HUES48 (cell line): ENCODE measurements at regions not wholly inside any gene's neighbourhood (a gene's known extent, or its start where the extent isn't known, plus 50 kb on each side); places are given as distances from the start of the nearest gene placed in this dataset.

Source experiments
- H3K27ac ChIP-seq: one replicate; pipeline ENCODE4 v1.7.0; 2013; ENCODE audit warnings: low read depth, low read length, inconsistent platforms
- H3K27me3 ChIP-seq: 2 replicates; pipeline ENCODE4 v1.6.1; 2013; ENCODE audit warnings: mild to moderate bottlenecking, low read length; ENCODE audit not compliant: control insufficient read depth, insufficient read depth
- H3K36me3 ChIP-seq: 2 replicates; pipeline ENCODE4 v1.6.1; 2013; ENCODE audit warnings: low read length; ENCODE audit not compliant: control insufficient read depth, insufficient read depth
- H3K4me1 ChIP-seq: 2 replicates; pipeline ENCODE4 v1.6.1; 2013; ENCODE audit warnings: mild to moderate bottlenecking, low read length; ENCODE audit not compliant: control insufficient read depth, insufficient read depth
- H3K4me3 ChIP-seq: 2 replicates; pipeline ENCODE4 v1.5.1; 2013; ENCODE audit warnings: mild to moderate bottlenecking, low read depth, low read length
- H3K9ac ChIP-seq: 2 replicates; pipeline ENCODE4 v1.6.1; 2013; ENCODE audit warnings: mild to moderate bottlenecking, low read depth, low read length, moderate library complexity
- H3K9me3 ChIP-seq: 2 replicates; pipeline ENCODE4 v1.6.1; 2013; ENCODE audit warnings: low read length; ENCODE audit not compliant: control insufficient read depth, insufficient read depth

- Histone ChIP-seq H3K4me1 (no peaks in the 10 kb centered on the region), H3K9me3 (no peaks in the 10 kb centered on the region), H3K36me3 (no peaks in the 10 kb centered on the region), H3K27ac (no peak overlapping the region), H3K9ac (no peak overlapping the region), H3K27me3 (no peaks in the 10 kb centered on the region), H3K4me3 (no peak overlapping the region)
These were observed 101.0 kb downstream of the MRPL39 start for GRCh38 chr21:25506261-25506660.

- no peaks in the 10 kb centered on the region for H3K27me3 ChIP-seq
- H3K4me3 ChIP-seq = no peak overlapping the region
- no peaks in the 10 kb centered on the region for H3K36me3 ChIP-seq
- H3K9ac ChIP-seq = no peak overlapping the region
- H3K4me1 ChIP-seq = no peaks in the 10 kb centered on the region
- no peak overlapping the region for H3K27ac ChIP-seq
- no peaks in the 10 kb centered on the region for H3K9me3 ChIP-seq
These were observed 103.3 kb downstream of the MRPL39 start for GRCh38 chr21:25503981-25504380.

GRCh38 chr21:25501996-25502665 is 105.2 kb downstream of the MRPL39 start:
- no peaks in the 10 kb centered on the region for H3K9me3 ChIP-seq
- H3K36me3 ChIP-seq = no peaks in the 10 kb centered on the region
- no peak overlapping the region for H3K4me3 ChIP-seq
- H3K4me1 ChIP-seq = no peaks in the 10 kb centered on the region
- H3K27me3 ChIP-seq = no peaks in the 10 kb centered on the region
- H3K9ac ChIP-seq = no peak overlapping the region
- H3K27ac ChIP-seq = no peak overlapping the region

DNA sequence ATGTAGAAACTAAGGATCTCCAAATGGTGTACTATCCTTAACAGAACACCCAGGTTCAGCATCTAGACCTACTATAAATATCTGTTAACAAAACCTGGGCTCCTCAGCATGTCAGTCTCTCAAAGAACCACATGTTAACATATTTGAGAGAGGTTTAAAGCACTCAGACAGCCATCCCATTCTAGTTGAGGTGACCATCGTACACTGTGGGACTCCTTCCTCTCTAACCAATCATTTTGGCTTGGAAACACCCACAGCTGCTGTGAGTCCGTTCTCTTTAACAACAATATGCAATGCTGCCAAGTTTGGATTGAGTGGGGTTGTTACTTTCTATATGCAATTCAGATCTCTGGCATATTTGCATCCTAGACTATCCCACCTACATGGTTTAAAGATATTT is 105.8 kb downstream of the MRPL39 start:
- no peaks in the 10 kb centered on the region for H3K4me1 ChIP-seq
- H3K9me3 ChIP-seq = no peaks in the 10 kb centered on the region
- no peak overlapping the region for H3K4me3 ChIP-seq
- no peak overlapping the region for H3K9ac ChIP-seq
- H3K27ac ChIP-seq = no peak overlapping the region
- no peaks in the 10 kb centered on the region for H3K36me3 ChIP-seq
- H3K27me3 ChIP-seq = no peaks in the 10 kb centered on the region

DNA sequence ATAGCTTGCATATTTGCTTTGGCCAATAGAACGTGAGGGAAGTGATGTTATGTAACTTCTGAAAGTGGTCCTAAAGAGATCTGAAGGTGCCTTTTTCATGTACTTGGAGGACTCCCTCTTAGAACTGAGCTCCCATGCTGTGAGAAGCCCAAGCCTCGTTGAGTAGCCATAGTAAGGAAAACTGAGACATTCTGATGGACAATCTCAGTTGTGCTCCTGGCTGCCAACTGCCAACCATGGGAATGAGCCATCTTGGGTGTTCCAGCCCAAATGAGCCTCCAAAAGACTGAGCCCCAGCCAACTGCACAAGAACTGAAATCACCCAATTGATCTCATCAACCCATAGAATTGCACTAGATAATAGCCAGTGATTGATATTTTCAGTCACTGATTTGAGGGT is 106.7 kb downstream of the MRPL39 start:
- H3K9me3 ChIP-seq = no peaks in the 10 kb centered on the region
- H3K4me1 ChIP-seq = no peaks in the 10 kb centered on the region
- no peaks in the 10 kb centered on the region for H3K36me3 ChIP-seq
- H3K9ac ChIP-seq = no peak overlapping the region
- H3K27me3 ChIP-seq = no peaks in the 10 kb centered on the region
- H3K4me3 ChIP-seq = no peak overlapping the region
- no peak overlapping the region for H3K27ac ChIP-seq

DNA sequence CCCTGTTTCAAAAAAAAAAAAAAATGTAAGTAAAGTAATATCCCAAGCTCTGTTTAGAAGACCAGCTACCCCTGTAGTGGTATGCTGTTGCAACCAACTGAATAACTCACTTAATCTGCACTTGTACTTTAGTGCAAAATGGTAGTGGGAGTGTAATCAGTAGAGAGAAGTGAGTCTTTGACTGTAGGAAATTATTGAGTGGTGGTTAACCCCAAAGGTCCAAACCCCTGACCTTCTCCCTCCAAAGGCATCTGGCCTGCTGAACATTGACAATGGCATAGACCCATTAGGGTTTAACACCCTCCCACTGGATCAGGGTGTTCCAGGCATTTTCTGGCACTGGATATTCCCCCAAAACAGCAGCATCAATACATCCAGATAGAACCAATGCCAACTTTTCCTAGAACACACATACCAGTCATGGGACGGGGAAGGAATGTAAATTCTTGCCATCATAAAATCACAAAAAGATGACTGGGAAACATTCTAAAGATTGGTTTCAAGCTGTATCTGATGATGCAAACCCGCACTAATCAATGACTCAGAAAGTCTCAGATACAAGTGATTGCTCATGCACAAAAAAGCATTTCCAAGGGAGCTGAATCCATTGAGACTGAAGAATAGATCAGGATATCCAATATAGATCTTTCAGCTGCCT is 110.3 kb downstream of the MRPL39 start:
- Histone ChIP-seq H3K36me3 (no peaks in the 10 kb centered on the region), H3K27ac (no peak overlapping the region), H3K27me3 (no peaks in the 10 kb centered on the region), H3K9ac (no peak overlapping the region), H3K4me3 (no peak overlapping the region), H3K4me1 (no peaks in the 10 kb centered on the region), H3K9me3 (no peaks in the 10 kb centered on the region)

DNA sequence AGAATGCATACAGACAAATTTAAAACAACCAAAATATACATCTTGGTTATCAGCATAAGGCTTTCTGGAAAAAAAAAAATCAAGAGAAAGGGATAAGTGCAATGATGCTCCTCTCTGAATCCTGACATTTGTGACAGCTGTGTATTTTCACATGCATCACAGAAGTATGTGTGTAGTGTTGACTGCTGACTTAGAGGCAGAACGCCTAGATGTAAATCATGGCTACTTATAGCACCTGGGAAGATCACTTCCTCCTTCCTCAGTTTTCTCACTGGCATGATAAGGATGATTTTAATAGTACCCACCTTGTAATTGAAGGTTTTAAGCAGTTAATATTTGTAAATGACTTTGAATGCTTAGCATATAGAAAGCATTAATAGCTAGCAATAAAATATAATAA is 112.5 kb downstream of the MRPL39 start:
- no peak overlapping the region for H3K4me3 ChIP-seq
- no peaks in the 10 kb centered on the region for H3K27me3 ChIP-seq
- no peak overlapping the region for H3K9ac ChIP-seq
- H3K4me1 ChIP-seq = no peaks in the 10 kb centered on the region
- no peaks in the 10 kb centered on the region for H3K36me3 ChIP-seq
- no peaks in the 10 kb centered on the region for H3K9me3 ChIP-seq
- H3K27ac ChIP-seq = no peak overlapping the region

DNA sequence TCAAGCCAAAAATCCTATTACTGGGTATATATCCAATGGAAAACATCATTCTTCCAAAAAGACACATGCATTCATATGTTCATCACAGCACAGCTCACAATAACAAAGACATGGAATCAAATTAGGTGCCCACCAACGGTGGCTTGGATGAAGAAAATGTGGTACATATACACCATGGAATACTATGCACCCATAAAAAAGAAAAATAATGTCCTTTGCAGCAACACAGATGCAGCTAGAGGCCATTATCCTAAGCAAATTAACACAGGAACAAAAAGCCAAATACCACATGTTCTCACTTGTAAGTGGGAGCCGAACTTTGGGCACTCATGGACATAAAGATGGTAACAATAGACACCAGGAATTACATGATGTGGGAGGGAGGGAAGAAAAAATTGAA is 113.6 kb downstream of the MRPL39 start:
- no peak overlapping the region for H3K9ac ChIP-seq
- no peak overlapping the region for H3K4me3 ChIP-seq
- no peaks in the 10 kb centered on the region for H3K27me3 ChIP-seq
- H3K4me1 ChIP-seq = no peaks in the 10 kb centered on the region
- H3K27ac ChIP-seq = no peak overlapping the region
- H3K9me3 ChIP-seq = no peaks in the 10 kb centered on the region
- no peaks in the 10 kb centered on the region for H3K36me3 ChIP-seq

DNA sequence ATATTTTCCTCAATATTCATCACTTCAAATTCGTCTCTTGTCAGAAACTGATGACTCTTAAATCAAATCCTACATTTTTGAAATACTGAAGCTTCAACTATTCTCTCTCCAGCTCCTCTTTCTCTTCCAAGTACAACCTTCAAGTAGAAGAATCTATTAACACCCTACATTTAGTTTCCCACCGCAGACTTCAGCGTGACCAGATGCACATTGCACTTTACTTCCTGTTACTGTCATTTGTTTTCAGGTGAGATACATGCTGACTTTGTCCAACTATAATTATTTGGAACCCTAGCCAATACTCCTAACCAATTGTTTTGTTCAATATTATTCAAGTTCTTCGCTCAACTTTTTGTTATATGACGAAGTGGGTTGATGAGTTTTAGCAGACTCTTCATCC is 116.0 kb downstream of the MRPL39 start:
- H3K27me3 ChIP-seq = no peaks in the 10 kb centered on the region
- H3K36me3 ChIP-seq = no peaks in the 10 kb centered on the region
- H3K27ac ChIP-seq = no peak overlapping the region
- H3K4me3 ChIP-seq = no peak overlapping the region
- H3K9ac ChIP-seq = no peak overlapping the region
- H3K4me1 ChIP-seq = no peaks in the 10 kb centered on the region; the same call in 1 of the 2 replicates
- no peaks in the 10 kb centered on the region for H3K9me3 ChIP-seq

DNA sequence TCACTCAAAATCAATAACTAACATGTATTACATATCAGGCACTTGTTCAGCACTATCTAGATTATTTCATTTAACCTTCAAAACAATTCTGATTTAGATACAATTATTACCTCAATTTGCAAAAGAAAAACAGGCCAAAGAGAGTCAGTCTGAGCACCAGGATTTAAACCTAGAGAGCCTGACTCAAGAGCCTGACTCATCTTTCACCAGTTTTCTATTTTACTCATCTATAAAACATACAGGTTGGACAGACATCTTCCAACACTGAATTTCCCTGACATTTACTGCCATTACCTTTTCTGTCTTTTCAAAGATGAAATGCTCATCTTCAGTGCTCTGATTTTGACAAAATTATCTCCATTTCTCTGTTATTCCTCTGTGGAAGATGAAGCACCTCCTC is 116.5 kb downstream of the MRPL39 start:
- Histone ChIP-seq H3K9me3 (no peaks in the 10 kb centered on the region), H3K4me3 (no peak overlapping the region), H3K27ac (no peak overlapping the region), H3K9ac (no peak overlapping the region), H3K36me3 (no peaks in the 10 kb centered on the region), H3K27me3 (no peaks in the 10 kb centered on the region), H3K4me1 (no peaks in the 10 kb centered on the region; the same call in 1 of the 2 replicates)

DNA sequence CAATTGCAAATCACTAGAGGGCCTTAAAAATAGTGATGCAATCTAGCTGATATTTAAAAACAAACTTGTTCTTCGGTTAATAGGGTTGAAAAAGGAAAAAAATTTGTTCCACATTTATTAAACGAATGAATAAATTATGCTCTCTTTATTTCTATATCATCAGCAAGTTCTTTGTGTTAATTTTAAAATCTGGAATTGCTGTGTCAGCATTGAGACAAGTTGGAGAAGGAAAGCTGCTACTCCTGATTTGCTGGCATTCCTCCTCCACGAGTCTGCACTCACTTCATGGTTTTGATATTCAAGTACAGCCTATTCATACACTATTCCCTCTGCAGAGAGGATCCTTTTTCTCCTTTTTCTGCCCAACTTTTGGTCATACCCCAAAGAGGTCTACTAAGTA is 117.6 kb downstream of the MRPL39 start:
- Histone ChIP-seq H3K9me3 (no peaks in the 10 kb centered on the region), H3K27ac (no peak overlapping the region), H3K4me3 (no peak overlapping the region), H3K27me3 (no peaks in the 10 kb centered on the region), H3K9ac (no peak overlapping the region), H3K36me3 (no peaks in the 10 kb centered on the region), H3K4me1 (no peaks in the 10 kb centered on the region; the same call in 1 of the 2 replicates)
